ENCODE measurements at regions not wholly inside any gene's neighbourhood (a gene's known extent, or its start where the extent isn't known, plus 50 kb on each side); places are given as distances from the start of the nearest gene placed in this dataset.

GRCh38 chr14:25861406-25861805 is 736.4 kb downstream of the NOVA1 start:
- CTCF ChIA-PET: interaction anchor here (0.5 to 0.6 kb wide), 2 partner anchors 17 to 198 kb away, joined by 3 to 5 read pairs; no protein-coding TSS in a partner anchor
- H3K4me1 Mint-ChIP-seq: no peaks in the 10 kb centered on the region

GRCh38 chr14:25848601-25849000 is 749.2 kb downstream of the NOVA1 start:
- H3K36me3 ChIP-seq (ENCODE audit: control insufficient read depth in 2 of 2, extremely low read depth in 1 of 2, insufficient read depth in 1 of 2, low read length in 1 of 2): no peaks in the 10 kb centered on the region
- ChIA-PET POLR2A (no interaction called here), CTCF (no interaction called here)
- H3K4me1 Mint-ChIP-seq: no peaks in the 10 kb centered on the region
- DNase-seq (no peak), ATAC-seq (replicated peaks in 1 of 4) (no peak)
- H3K9me3 Mint-ChIP-seq: peaks cover 1 to 11% (median 9%) of the 10 kb centered on the region in 3 donors
- no peak overlapping the region for H3K27ac Mint-ChIP-seq
- WGBS (ENCODE audit: insufficient coverage): 83% methylated on average over 2 of the region's 2 CpGs
- no peaks in the 10 kb centered on the region for H3K27me3 ChIP-seq (replicated peaks in 1 of 2; ENCODE audit: control insufficient read depth in 2 of 2, extremely low read depth in 1 of 2, insufficient read depth in 2 of 2, low read length in 1 of 2)
- H3K4me1 ChIP-seq (ENCODE audit: control insufficient read depth in 1 of 2, extremely low read depth in 1 of 2, insufficient read depth in 2 of 2, low read length in 2 of 2): no peaks in the 10 kb centered on the region
- H3K27ac ChIP-seq (ENCODE audit: low read length): no peak overlapping the region
- no peaks in the 10 kb centered on the region for H3K27me3 Mint-ChIP-seq
- H3K9me3 ChIP-seq: no peaks in the 10 kb centered on the region
- no peaks in the 10 kb centered on the region for H3K36me3 Mint-ChIP-seq
- no peak overlapping the region for H3K4me3 Mint-ChIP-seq
- H3K4me3 ChIP-seq (ENCODE audit: control insufficient read depth in 1 of 2, extremely low read depth in 1 of 2, low read length in 1 of 2): no peak overlapping the region

More at GRCh38 chr14:25861406-25861805, 736.4 kb downstream of the NOVA1 start:
- no peak for ATAC-seq (replicated peaks in 1 of 4)
- POLR2A ChIA-PET: interaction anchor here in 1 of 2 donors (0.7 kb wide), 1 partner anchor 259 kb away, joined by 3 read pairs; no protein-coding TSS in a partner anchor
- Histone ChIP-seq H3K4me3 (ENCODE audit: control insufficient read depth in 1 of 2, extremely low read depth in 1 of 2, low read length in 1 of 2) (no peak overlapping the region), H3K9me3 (no peaks in the 10 kb centered on the region), H3K36me3 (ENCODE audit: control insufficient read depth in 2 of 2, extremely low read depth in 1 of 2, insufficient read depth in 1 of 2, low read length in 1 of 2) (no peaks in the 10 kb centered on the region), H3K4me1 (ENCODE audit: control insufficient read depth in 1 of 2, extremely low read depth in 1 of 2, insufficient read depth in 2 of 2, low read length in 2 of 2) (no peaks in the 10 kb centered on the region), H3K27me3 (replicated peaks in 1 of 2; ENCODE audit: control insufficient read depth in 2 of 2, extremely low read depth in 1 of 2, insufficient read depth in 2 of 2, low read length in 1 of 2) (no peaks in the 10 kb centered on the region), H3K27ac (ENCODE audit: low read length) (no peak overlapping the region)
- peaks cover 17 to 30% (median 22%) of the 10 kb centered on the region in 3 donors for H3K9me3 Mint-ChIP-seq
- no peak overlapping the region for H3K27ac Mint-ChIP-seq
- no peaks in the 10 kb centered on the region for H3K27me3 Mint-ChIP-seq
- H3K36me3 Mint-ChIP-seq: no peaks in the 10 kb centered on the region
- no peak for DNase-seq
- no CpG with 5 or more reads among the region's 1 CpG for WGBS (ENCODE audit: insufficient coverage)
- no peak overlapping the region for H3K4me3 Mint-ChIP-seq

GRCh38 chr14:25846246-25846645 is 751.6 kb downstream of the NOVA1 start:
- ATAC-seq (replicated peaks in 1 of 4): no peak
- POLR2A ChIA-PET: no interaction called here
- Histone ChIP-seq H3K36me3 (ENCODE audit: control insufficient read depth in 2 of 2, extremely low read depth in 1 of 2, insufficient read depth in 1 of 2, low read length in 1 of 2) (no peaks in the 10 kb centered on the region), H3K9me3 (no peaks in the 10 kb centered on the region), H3K4me3 (ENCODE audit: control insufficient read depth in 1 of 2, extremely low read depth in 1 of 2, low read length in 1 of 2) (no peak overlapping the region), H3K4me1 (ENCODE audit: control insufficient read depth in 1 of 2, extremely low read depth in 1 of 2, insufficient read depth in 2 of 2, low read length in 2 of 2) (no peaks in the 10 kb centered on the region), H3K27ac (ENCODE audit: low read length) (no peak overlapping the region), H3K27me3 (replicated peaks in 1 of 2; ENCODE audit: control insufficient read depth in 2 of 2, extremely low read depth in 1 of 2, insufficient read depth in 2 of 2, low read length in 1 of 2) (no peaks in the 10 kb centered on the region)
- peaks cover 0 to 11% (median 9%) of the 10 kb centered on the region in 3 donors for H3K9me3 Mint-ChIP-seq
- no peak overlapping the region for H3K27ac Mint-ChIP-seq
- no peaks in the 10 kb centered on the region for H3K36me3 Mint-ChIP-seq
- CTCF ChIA-PET: no interaction called here
- no peaks in the 10 kb centered on the region for H3K27me3 Mint-ChIP-seq
- no CpG with 5 or more reads among the region's 5 CpGs for WGBS (ENCODE audit: insufficient coverage)
- H3K4me1 Mint-ChIP-seq: no peaks in the 10 kb centered on the region
- DNase-seq: no peak
- no peak overlapping the region for H3K4me3 Mint-ChIP-seq

- Mint-ChIP-seq H3K4me3 (no peak overlapping the region), H3K4me1 (no peaks in the 10 kb centered on the region), H3K9me3 (peaks cover 0 to 10% (median 2%) of the 10 kb centered on the region in 3 donors), H3K27ac (no peak overlapping the region), H3K36me3 (no peaks in the 10 kb centered on the region), H3K27me3 (no peaks in the 10 kb centered on the region)
- ChIA-PET POLR2A (no interaction called here), CTCF (interaction anchor here in 1 of 2 donors (0.6 kb wide), 1 partner anchor 17 kb away, joined by 5 read pairs; no protein-coding TSS in a partner anchor)
- WGBS (ENCODE audit: insufficient coverage): no CpG with 5 or more reads among the region's 5 CpGs
- no peaks in the 10 kb centered on the region for H3K9me3 ChIP-seq
- H3K4me3 ChIP-seq (ENCODE audit: control insufficient read depth in 1 of 2, extremely low read depth in 1 of 2, low read length in 1 of 2): no peak overlapping the region
- no peaks in the 10 kb centered on the region for H3K4me1 ChIP-seq (ENCODE audit: control insufficient read depth in 1 of 2, extremely low read depth in 1 of 2, insufficient read depth in 2 of 2, low read length in 2 of 2)
- H3K27ac ChIP-seq (ENCODE audit: low read length): no peak overlapping the region
- H3K27me3 ChIP-seq (replicated peaks in 1 of 2; ENCODE audit: control insufficient read depth in 2 of 2, extremely low read depth in 1 of 2, insufficient read depth in 2 of 2, low read length in 1 of 2): no peaks in the 10 kb centered on the region
- H3K36me3 ChIP-seq (ENCODE audit: control insufficient read depth in 2 of 2, extremely low read depth in 1 of 2, insufficient read depth in 1 of 2, low read length in 1 of 2): no peaks in the 10 kb centered on the region
- ATAC-seq (replicated peaks in 1 of 4) (no peak), DNase-seq (no peak)
These were observed 754.1 kb downstream of the NOVA1 start for GRCh38 chr14:25843481-25844470.

GRCh38 chr14:25841226-25841625 is 756.6 kb downstream of the NOVA1 start:
- H3K27me3 Mint-ChIP-seq: no peaks in the 10 kb centered on the region
- no peak overlapping the region for H3K27ac Mint-ChIP-seq

GRCh38 chr14:25837551-25837965 is 760.3 kb downstream of the NOVA1 start:
- POLR2A ChIA-PET: no interaction called here
- Histone ChIP-seq H3K4me3 (ENCODE audit: control insufficient read depth in 1 of 2, extremely low read depth in 1 of 2, low read length in 1 of 2) (no peak overlapping the region), H3K36me3 (ENCODE audit: control insufficient read depth in 2 of 2, extremely low read depth in 1 of 2, insufficient read depth in 1 of 2, low read length in 1 of 2) (no peaks in the 10 kb centered on the region), H3K27me3 (replicated peaks in 1 of 2; ENCODE audit: control insufficient read depth in 2 of 2, extremely low read depth in 1 of 2, insufficient read depth in 2 of 2, low read length in 1 of 2) (no peaks in the 10 kb centered on the region), H3K9me3 (no peaks in the 10 kb centered on the region), H3K27ac (ENCODE audit: low read length) (no peak overlapping the region), H3K4me1 (ENCODE audit: control insufficient read depth in 1 of 2, extremely low read depth in 1 of 2, insufficient read depth in 2 of 2, low read length in 2 of 2) (no peaks in the 10 kb centered on the region)
- Mint-ChIP-seq H3K27ac (no peak overlapping the region), H3K4me1 (no peaks in the 10 kb centered on the region), H3K4me3 (no peak overlapping the region), H3K36me3 (no peaks in the 10 kb centered on the region), H3K27me3 (no peaks in the 10 kb centered on the region), H3K9me3 (peaks cover 8 to 23% (median 9%) of the 10 kb centered on the region in 3 donors)
- no peak for ATAC-seq (replicated peaks in 1 of 4)
- no peak for DNase-seq
- CTCF ChIA-PET: no interaction called here
- WGBS (ENCODE audit: insufficient coverage): no CpG with 5 or more reads among the region's 3 CpGs

More at GRCh38 chr14:25841226-25841625, 756.6 kb downstream of the NOVA1 start:
- H3K36me3 ChIP-seq (ENCODE audit: control insufficient read depth in 2 of 2, extremely low read depth in 1 of 2, insufficient read depth in 1 of 2, low read length in 1 of 2): no peaks in the 10 kb centered on the region
- no peak overlapping the region for H3K4me3 ChIP-seq (ENCODE audit: control insufficient read depth in 1 of 2, extremely low read depth in 1 of 2, low read length in 1 of 2)
- ATAC-seq (replicated peaks in 1 of 4): no peak
- no peaks in the 10 kb centered on the region for H3K27me3 ChIP-seq (replicated peaks in 1 of 2; ENCODE audit: control insufficient read depth in 2 of 2, extremely low read depth in 1 of 2, insufficient read depth in 2 of 2, low read length in 1 of 2)
- Mint-ChIP-seq H3K4me3 (no peak overlapping the region), H3K36me3 (no peaks in the 10 kb centered on the region), H3K4me1 (no peaks in the 10 kb centered on the region), H3K9me3 (peaks cover 0 to 11% (median 2%) of the 10 kb centered on the region in 3 donors)
- POLR2A ChIA-PET: no interaction called here
- no peaks in the 10 kb centered on the region for H3K4me1 ChIP-seq (ENCODE audit: control insufficient read depth in 1 of 2, extremely low read depth in 1 of 2, insufficient read depth in 2 of 2, low read length in 2 of 2)
- no peak for DNase-seq
- H3K27ac ChIP-seq (ENCODE audit: low read length): no peak overlapping the region
- WGBS (ENCODE audit: insufficient coverage): no CpG with 5 or more reads among the region's 2 CpGs
- CTCF ChIA-PET: no interaction called here
- H3K9me3 ChIP-seq: no peaks in the 10 kb centered on the region
